Stimulated activated CD4-positive, alpha-beta T cell treated with anti-CD3 and anti-CD28 coated beads, Interleukin-12 subunit alpha, Interleukin-12 subunit beta, amount 100 ng/mL, for 4 hours (primary cell): ENCODE measurements at regions not wholly inside any gene's neighbourhood (a gene's known extent, or its start where the extent isn't known, plus 50 kb on each side); places are given as distances from the start of the nearest gene placed in this dataset.
"Not testable (repeated sequence)": the region's sequence is repeated elsewhere in the genome, so short reads cannot be mapped to it uniquely, and the experiment has no call there.

Experiments
- DNase-seq: peaks from one replicate; pipeline ENCODE4 v3.0.0-alpha.2; 2020

DNA sequence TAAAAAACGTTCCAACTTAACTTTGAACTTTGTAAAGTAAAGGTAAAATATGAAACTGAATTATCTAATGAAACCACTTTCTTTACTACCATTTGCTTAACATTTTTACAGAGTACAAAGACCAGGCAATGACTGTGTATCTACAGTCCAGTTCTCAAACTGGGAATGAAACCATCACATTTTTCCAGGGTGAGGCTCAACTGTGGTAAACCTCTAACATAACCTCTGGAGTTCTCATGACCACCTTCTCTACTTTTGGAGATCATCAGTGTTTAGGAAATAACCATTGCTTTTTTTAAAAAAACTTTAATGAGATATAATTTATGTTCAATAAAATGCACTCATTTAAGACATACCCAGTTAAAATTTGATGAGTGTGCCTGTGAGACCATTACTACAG is 223.5 kb downstream of the RNF152 start:
- DNase-seq, result no peak

DNA sequence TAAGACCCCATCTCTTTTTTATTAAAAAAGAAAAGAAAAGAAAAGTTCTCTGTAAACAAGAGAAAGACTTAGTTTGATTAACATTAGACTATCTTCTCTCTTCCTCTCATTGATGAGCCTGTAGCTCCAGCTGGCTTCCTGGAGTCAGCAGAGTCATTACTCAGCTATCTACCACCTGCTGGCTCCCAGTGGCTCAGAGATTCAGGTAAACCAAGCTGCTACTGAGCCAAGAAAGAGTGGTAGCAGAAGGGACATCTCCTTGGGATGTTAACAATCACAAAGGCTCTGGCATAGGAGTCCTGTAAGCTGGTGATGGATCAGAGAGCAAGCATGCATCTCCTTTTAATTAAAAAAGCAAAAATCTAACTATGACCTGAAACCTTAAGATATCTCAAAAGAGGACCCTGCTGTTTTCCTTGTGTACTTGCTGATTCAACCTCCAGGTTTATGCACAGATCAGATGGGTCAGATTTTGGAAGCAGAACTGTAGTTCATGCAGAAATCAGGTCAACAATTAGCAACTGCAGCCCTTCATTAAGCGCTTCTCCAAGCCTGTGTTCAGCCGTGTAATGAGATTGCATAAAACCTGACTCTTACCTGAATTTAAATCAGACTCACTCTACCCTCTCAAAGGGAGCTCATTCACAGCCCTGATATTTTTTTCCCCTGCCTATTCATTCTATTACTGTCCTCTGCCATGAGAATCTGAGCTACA is 225.8 kb downstream of the RNF152 start:
- no peak for DNase-seq

- no peak for DNase-seq
These were observed 228.3 kb downstream of the RNF152 start for GRCh38 chr18:61664419-61665084.

DNA sequence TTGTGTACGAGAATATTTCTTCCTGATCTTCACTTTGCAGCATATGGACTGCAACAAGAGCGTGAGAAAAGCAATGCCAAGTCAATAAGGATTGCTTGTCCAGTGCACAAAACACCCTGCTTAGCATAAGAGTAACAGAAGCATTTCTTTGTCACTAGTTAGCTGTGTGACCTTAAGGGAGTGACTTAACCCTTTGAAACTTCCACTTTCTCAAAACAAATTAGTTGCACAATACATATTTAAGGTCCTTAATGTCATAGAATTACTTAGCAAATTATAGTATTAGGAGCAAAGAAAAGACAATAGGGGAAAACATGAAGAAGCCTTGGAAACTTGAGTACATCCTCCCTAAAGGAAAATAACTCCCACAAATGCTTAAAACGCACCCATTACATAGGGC is 230.1 kb downstream of the RNF152 start:
- DNase-seq, result no peak

- no peak for DNase-seq
These were observed 234.4 kb downstream of the RNF152 start for GRCh38 chr18:61658431-61658830.

DNA sequence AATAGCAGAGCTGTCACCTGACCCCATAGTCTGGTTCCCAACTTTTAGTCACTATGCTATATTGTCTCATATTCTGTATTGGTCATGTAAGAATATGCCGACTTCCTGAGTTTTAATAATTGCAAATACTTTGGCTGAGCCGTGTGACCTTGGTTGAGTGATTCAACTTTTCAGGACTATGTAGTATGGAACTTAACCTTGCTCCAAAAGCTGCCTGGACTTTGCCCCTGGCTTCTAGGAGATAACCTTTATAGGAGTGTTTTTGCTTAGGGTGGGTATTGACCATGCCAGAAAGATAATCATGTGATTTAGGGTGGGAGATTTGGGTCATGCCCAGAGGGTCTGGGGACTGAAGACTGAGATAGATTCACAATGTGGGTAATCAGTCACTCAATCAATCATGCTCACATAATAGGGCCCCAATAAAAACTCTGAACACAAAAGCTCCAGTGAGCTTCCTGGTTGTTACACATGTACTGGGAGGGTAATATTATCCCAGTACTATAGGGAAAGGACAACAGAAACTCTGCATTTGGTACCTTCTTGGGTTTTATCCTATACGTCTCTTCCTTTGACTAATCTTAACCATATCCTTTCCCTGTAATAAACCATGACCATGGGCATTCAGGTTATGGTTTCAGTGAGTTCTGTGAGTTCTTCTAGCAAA is 235.6 kb downstream of the RNF152 start:
- DNase-seq, result no peak

DNA sequence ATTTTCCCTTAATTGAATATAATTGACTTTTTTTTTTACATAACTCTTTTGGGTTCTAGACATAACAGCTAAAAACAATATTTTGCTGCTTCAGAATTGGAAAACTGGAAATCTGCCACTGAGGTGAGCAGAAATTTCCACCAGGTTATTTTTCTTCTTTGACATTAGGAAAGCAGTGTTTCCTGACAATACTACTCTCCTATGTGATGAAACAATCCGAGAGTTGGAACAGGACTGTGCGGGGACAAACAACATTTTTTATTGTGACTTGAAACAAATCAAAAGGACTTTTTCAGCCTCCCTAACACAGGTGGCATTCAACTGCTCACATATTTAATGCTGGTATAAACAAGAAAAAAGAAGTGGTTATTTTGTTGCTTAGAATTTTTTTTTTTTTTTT is 237.2 kb downstream of the RNF152 start:
- no peak for DNase-seq

GRCh38 chr18:61653823-61654551 is 238.8 kb downstream of the RNF152 start:
- no peak for DNase-seq

- no peak for DNase-seq
These were observed 240.9 kb downstream of the RNF152 start for GRCh38 chr18:61651880-61652268.

DNA sequence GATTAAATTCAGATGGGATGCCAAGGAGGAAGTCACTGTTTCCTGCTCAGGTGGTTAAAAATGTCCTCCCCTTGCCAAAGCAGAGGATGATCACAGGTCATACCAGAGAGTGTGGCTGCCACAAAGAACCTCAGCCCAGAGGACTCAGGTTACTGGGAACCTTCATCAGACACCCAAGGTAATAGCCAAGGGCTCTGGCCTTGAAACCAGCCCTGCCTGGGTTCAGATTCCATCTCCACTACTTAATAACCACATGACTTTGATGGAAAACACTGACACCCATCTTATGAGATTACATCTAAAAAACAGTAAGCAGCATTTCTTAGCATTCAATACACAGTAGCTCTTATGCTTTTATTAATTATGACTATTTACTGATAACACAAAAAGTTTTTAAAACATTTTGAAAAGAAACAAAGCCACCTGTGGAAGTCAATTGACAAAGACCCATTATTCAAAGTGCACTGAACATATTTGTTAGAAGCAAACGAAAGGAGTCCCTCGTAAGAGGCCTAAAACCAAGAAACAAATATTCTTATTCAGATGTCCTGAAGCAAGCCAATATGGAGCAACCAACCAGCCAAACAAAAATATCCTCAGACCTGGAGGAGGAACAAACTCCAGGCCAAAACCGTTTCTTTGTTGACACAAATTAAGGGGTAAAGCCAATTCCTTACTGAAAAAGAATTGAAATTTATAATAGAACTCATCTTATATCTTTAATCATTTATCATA is 241.5 kb downstream of the RNF152 start:
- DNase-seq, result no peak

DNA sequence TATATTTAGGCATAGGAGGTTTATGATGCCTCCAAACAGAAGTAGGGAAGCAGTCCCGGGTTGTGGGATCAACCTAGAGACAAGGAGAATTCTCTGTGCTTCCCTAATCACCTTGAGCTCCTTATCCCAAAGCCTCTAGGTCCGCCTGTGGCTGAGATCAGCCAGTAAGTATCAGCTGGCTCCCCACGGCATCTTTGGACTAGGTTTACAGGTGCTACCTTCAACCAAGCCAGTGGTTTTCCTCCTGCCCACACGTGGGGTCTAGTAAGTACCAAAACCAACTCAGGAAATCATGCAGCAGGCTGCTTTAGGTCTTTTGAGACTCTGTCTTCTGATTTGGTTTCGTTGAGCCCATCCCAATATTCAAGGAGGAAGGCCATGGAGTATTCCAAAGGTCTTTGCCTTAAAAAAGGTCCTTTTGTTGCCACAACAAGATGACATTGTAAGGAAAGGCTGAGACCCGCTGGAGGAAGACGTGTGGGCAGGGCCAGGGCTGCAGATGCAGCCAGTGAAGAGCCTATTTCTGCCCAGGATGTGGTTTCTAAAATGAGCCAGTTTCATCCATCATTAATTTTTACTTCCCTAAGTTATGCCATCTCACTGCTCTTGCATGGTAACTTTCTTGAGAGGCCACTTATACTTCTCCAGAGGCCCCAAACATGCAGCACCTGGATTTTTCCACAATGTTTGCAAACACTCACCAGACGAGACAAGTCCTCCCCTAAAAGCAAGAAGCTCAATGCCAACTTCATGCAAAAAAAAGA is 248.7 kb downstream of the RNF152 start:
- no peak for DNase-seq

DNA sequence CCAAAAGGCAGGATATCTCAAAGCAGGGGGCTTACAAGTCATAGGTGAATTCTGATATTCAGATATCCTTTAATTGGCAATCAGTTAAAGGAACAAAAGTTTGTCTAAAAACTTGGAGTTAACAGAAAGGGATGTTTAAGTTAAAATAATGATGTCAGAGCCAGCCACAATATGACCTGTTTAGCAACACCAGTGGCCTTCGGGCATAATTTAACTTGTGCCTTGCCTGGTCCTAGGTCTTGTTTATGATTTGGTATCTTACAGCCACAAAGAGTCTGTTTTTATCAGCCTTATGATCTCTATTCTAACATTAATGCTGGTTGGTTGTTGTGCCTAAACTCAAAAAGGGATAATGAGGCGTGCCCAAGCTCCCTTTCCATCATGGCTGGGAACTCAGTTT is 252.9 kb downstream of the RNF152 start:
- no peak for DNase-seq

- DNase-seq, result no peak
These were observed 254.8 kb downstream of the RNF152 start for GRCh38 chr18:61637905-61638595.

GRCh38 chr18:61637319-61637718 is 255.5 kb downstream of the RNF152 start:
- no peak for DNase-seq

DNA sequence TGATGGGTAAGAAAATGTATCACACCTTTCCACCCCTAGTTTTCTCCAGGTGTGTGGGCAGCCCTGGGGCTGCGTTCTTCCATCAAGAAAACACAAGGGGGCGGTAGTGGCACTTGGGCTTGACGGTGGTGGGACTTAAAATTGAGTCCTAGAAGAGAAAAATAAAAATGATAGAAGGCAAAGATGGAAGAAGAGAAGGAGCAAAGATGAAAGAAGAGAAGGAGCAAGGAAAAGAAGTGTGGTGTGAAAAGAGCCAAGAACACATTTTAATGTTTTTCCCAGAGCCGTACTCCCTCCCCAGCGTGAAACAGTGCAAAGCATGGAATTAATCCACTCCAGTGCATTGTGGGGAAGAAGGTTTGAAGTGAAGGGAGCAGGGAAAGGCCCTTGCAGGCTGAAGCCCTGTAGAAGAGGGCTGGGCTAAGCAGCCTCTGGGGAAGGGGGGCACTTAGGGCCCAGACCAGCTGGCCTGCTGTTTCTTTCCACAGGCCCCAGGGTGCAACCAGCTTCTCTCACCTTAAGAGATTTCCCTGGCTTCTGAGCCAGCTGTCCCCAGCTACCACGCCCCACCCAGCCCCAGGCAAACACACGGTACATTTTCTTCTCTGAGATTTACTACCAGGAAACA is 256.8 kb downstream of the RNF152 start:
- DNase-seq, result peak; percentile 7

DNA sequence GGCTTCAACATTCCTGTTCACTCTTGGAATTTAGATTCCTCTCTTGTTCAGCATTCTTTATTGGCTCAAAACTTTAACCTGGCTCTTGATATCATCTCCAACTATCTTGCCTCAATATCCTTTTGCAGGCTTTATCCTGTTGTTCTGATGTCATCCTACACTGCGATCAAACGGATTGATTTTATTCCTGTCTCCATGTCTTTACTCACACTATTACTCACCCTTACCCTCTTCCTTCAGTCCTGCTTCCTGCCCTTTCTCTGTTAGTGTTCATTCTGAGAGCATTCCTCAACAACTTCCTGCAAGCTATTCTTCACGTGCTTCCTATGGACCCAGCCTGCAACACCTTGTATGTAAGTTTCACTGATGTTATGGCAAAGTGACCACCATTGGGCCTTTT is 264.7 kb downstream of the RNF152 start:
- DNase-seq, result no peak

GRCh38 chr18:61624631-61625030 is 268.2 kb downstream of the RNF152 start:
- DNase-seq, result not testable (repeated sequence)

- no peak for DNase-seq
These were observed 273.0 kb downstream of the RNF152 start for GRCh38 chr18:61619783-61620182.

DNA sequence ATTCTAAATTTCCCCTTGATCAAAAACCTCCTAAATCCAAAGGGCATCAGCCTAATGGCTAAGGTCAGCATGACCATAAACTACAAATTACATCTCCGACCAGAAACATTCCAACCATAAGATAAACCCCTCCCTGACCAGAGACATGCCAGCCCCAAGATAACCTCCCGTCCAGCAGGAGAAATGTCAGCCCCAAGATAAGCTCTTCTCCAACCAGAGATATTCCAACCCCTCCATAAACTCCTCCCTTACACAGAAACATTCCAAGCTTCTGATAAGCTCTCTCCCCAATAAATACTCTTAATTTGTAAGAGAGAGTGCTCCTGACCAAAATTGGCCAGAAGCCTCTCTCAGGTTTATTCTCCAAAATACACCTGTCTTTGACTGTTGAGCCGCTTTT is 274.0 kb downstream of the RNF152 start:
- DNase-seq, result no peak

GRCh38 chr18:61616111-61616610 is 276.6 kb downstream of the RNF152 start:
- DNase-seq, result no peak

- no peak for DNase-seq
These were observed 279.3 kb downstream of the CDH20 start for GRCh38 chr18:61612517-61612916.
